Loucy (cell line): ENCODE measurements at regions not wholly inside any gene's neighbourhood (a gene's known extent, or its start where the extent isn't known, plus 50 kb on each side); places are given as distances from the start of the nearest gene placed in this dataset.

Experiments used
- H2AFZ ChIP-seq: fragments of 200-600 bp; sonication (generic); 2 replicates; pipeline ENCODE4 v1.6.0; 2016; ENCODE audit warnings: antibody characterized with exemption, mild to moderate bottlenecking, low read length, moderate library complexity
- H3F3A ChIP-seq: fragments of 200-600 bp; 2 replicates; pipeline ENCODE4 v1.6.0; 2016; ENCODE audit warnings: antibody characterized with exemption, low read depth, mild to moderate bottlenecking
- H3K27me3 ChIP-seq: fragments of 200-600 bp; sonication (generic); 2 replicates; pipeline ENCODE4 v1.6.1; 2014; ENCODE audit warnings: low read length, mild to moderate bottlenecking; ENCODE audit not compliant: insufficient read depth, poor library complexity, severe bottlenecking
- H3K36me3 ChIP-seq: fragments of 200-600 bp; sonication (generic); 2 replicates; pipeline ENCODE4 v1.6.1; 2016; ENCODE audit warnings: low read length; ENCODE audit not compliant: insufficient read depth
- H3K4me1 ChIP-seq: fragments of 200-600 bp; sonication (generic); 2 replicates; pipeline ENCODE4 v1.5.1; 2014; ENCODE audit warnings: low read length, mild to moderate bottlenecking; ENCODE audit not compliant: insufficient read depth, poor library complexity, severe bottlenecking
- H3K4me2 ChIP-seq: fragments of 200-600 bp; sonication (generic); 2 replicates; pipeline ENCODE4 v1.6.0; 2014; ENCODE audit warnings: antibody characterized with exemption, low read length, low read depth, mild to moderate bottlenecking; ENCODE audit not compliant: poor library complexity, severe bottlenecking
- H3K4me3 ChIP-seq: fragments of 200-600 bp; sonication (generic); 2 replicates; pipeline ENCODE4 v1.5.1; 2014; ENCODE audit warnings: low read length, mild to moderate bottlenecking, mixed read lengths; ENCODE audit not compliant: poor library complexity, severe bottlenecking
- H3K79me2 ChIP-seq: fragments of 200-600 bp; sonication (generic); 2 replicates; pipeline ENCODE4 v1.6.1; 2014; ENCODE audit warnings: low read length; ENCODE audit not compliant: insufficient read depth
- H3K9ac ChIP-seq: fragments of 200-600 bp; sonication (generic); 2 replicates; pipeline ENCODE4 v1.6.0; 2014; ENCODE audit warnings: mild to moderate bottlenecking, low read depth, low read length, moderate library complexity; ENCODE audit not compliant: poor library complexity, severe bottlenecking
- H3K9me2 ChIP-seq: fragments of 200-600 bp; sonication (generic); replicated peaks from 2 replicates; pipeline ENCODE4 v1.6.1; 2016; ENCODE audit warnings: low read depth, low read length, mixed read lengths
- H3K9me3 ChIP-seq: fragments of 200-600 bp; sonication (generic); 2 replicates; pipeline ENCODE4 v1.6.1; 2014; ENCODE audit warnings: mild to moderate bottlenecking, antibody characterized with exemption, low read length, low read depth; ENCODE audit not compliant: insufficient read depth
- H4K20me1 ChIP-seq: fragments of 200-600 bp; sonication (generic); 2 replicates; pipeline ENCODE4 v1.6.0; 2014; ENCODE audit warnings: antibody characterized with exemption, low read length, mild to moderate bottlenecking; ENCODE audit not compliant: insufficient read depth, poor library complexity, severe bottlenecking
- EZH2phosphoT487 ChIP-seq: fragments of 200-600 bp; IDR thresholded peaks from 2 replicates; pipeline ENCODE4 v1.6.1; 2018; ENCODE audit warnings: antibody characterized with exemption, mild to moderate bottlenecking, moderate library complexity, borderline replicate concordance
- TF ChIP-seq, protein P1 (sequence below): fragments of 200-600 bp; sonication (generic); conservative IDR thresholded peaks from 2 replicates; pipeline ENCODE4 v1.5.1; 2014; ENCODE audit warnings: mild to moderate bottlenecking, antibody characterized with exemption, low read length

DNA sequence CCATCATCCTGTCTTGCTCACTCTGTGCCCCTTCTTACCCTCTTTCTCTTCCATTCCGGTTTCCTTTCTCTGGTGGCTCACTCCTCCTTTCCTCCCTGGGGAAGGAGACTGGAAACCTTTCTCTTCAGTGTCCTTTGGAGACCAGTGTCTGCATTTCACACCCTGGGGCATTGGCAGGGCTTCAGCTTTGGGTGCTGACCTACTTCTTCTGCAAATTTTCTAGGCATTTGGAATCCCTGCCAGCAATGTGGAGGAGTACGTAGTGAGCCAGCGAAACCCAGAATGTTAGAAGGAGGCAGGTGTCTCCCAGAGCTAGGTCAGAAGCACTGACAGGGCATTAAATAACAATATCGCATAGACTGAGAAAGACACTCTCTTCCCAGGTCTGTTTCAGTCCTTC, 122.2 kb downstream of the SLC28A3 start:
- Histone ChIP-seq H3K79me2 (no peaks in the 10 kb centered on the region), H3K9me3 (no peaks in the 10 kb centered on the region; the same call in 1 of the 2 replicates), H3K4me1 (no peaks in the 10 kb centered on the region), H2AFZ (no peak overlapping the region), H3K9ac (no peak overlapping the region), H3K27me3 (no peaks in the 10 kb centered on the region), H3K4me2 (no peak overlapping the region), H4K20me1 (no peaks in the 10 kb centered on the region), H3K9me2 (no peaks in the 10 kb centered on the region), H3K4me3 (no peak overlapping the region), H3F3A (no peaks in the 10 kb centered on the region), H3K36me3 (no peaks in the 10 kb centered on the region)
- TF ChIP-seq, protein P1, sequence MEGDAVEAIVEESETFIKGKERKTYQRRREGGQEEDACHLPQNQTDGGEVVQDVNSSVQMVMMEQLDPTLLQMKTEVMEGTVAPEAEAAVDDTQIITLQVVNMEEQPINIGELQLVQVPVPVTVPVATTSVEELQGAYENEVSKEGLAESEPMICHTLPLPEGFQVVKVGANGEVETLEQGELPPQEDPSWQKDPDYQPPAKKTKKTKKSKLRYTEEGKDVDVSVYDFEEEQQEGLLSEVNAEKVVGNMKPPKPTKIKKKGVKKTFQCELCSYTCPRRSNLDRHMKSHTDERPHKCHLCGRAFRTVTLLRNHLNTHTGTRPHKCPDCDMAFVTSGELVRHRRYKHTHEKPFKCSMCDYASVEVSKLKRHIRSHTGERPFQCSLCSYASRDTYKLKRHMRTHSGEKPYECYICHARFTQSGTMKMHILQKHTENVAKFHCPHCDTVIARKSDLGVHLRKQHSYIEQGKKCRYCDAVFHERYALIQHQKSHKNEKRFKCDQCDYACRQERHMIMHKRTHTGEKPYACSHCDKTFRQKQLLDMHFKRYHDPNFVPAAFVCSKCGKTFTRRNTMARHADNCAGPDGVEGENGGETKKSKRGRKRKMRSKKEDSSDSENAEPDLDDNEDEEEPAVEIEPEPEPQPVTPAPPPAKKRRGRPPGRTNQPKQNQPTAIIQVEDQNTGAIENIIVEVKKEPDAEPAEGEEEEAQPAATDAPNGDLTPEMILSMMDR: no peak
- TF ChIP-seq EZH2phosphoT487: no peak

DNA sequence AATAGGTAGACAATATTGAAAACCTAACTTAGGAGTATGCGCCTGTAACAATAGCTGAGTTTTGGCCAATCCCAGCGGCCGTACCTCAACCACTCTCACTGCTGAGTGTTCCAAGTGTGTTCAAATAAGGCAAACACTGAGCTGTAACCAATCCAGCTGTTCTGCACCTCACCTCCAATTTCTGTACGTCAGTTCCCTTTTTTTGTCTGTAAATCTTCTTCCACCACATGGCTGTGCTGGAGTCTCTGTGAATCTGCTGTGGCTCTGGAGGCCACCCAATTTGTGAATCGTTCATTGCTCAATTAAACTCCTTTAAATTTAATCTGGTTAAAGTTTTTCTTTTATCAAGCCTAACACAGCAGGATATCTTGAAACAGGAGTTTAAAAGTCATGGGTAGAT, 116.3 kb downstream of the SLC28A3 start:
- H3K27me3 ChIP-seq: no peaks in the 10 kb centered on the region
- no peak overlapping the region for H3K9ac ChIP-seq
- no peak for TF ChIP-seq EZH2phosphoT487
- TF ChIP-seq, protein P1: no peak
- H3K36me3 ChIP-seq: no peaks in the 10 kb centered on the region
- H3K9me3 ChIP-seq: no peaks in the 10 kb centered on the region; the same call in 1 of the 2 replicates
- no peak overlapping the region for H2AFZ ChIP-seq
- H4K20me1 ChIP-seq: no peaks in the 10 kb centered on the region
- no peak overlapping the region for H3K4me3 ChIP-seq
- no peaks in the 10 kb centered on the region for H3F3A ChIP-seq
- H3K4me1 ChIP-seq: no peaks in the 10 kb centered on the region
- no peaks in the 10 kb centered on the region for H3K9me2 ChIP-seq
- H3K79me2 ChIP-seq: no peaks in the 10 kb centered on the region
- H3K4me2 ChIP-seq: no peak overlapping the region
